Osteoblast (primary cell): ENCODE measurements at regions not wholly inside any gene's neighbourhood (a gene's known extent, or its start where the extent isn't known, plus 50 kb on each side); places are given as distances from the start of the nearest gene placed in this dataset.
A peak's percentile ranks its signal among the peaks of the same experiment; 100 is the strongest.
"Not testable (repeated sequence)": the region's sequence is repeated elsewhere in the genome, so short reads cannot be mapped to it uniquely, and the experiment has no call there.

Experiments used
- DNase-seq: peaks from one replicate; pipeline ENCODE4 v3.0.0; 2011; ENCODE audit warnings: low spot score, mixed read lengths; ENCODE audit not compliant: insufficient read length; ENCODE audit errors: missing footprints
- H2AFZ ChIP-seq: 2 replicates; pipeline ENCODE4 v1.6.0; 2011; ENCODE audit warnings: mild to moderate bottlenecking, low read length
- H3K27ac ChIP-seq: 2 replicates; pipeline ENCODE4 v1.5.1; 2011; ENCODE audit warnings: mild to moderate bottlenecking, low read depth, low read length, moderate library complexity
- H3K27me3 ChIP-seq: 2 replicates; pipeline ENCODE4 v1.6.0; 2012; ENCODE audit warnings: mild to moderate bottlenecking, control low read depth, inconsistent platforms, low read length, moderate library complexity; ENCODE audit not compliant: insufficient read depth
- H3K36me3 ChIP-seq: 2 replicates; pipeline ENCODE4 v1.5.1; 2011; ENCODE audit warnings: mild to moderate bottlenecking, low read length, control low read depth, moderate library complexity; ENCODE audit not compliant: insufficient read depth
- H3K4me1 ChIP-seq: 2 replicates; pipeline ENCODE4 v1.5.1; 2011; ENCODE audit warnings: mild to moderate bottlenecking, low read length, control low read depth, moderate library complexity; ENCODE audit not compliant: insufficient read depth
- H3K4me2 ChIP-seq: 2 replicates; pipeline ENCODE4 v1.6.0; 2011; ENCODE audit warnings: mild to moderate bottlenecking, low read length; ENCODE audit not compliant: insufficient read depth
- H3K4me3 ChIP-seq: fragments of 200-600 bp; sonication (generic); 3 replicates; pipeline ENCODE4 v1.5.1; 2012; ENCODE audit warnings: mild to moderate bottlenecking, low read length, inconsistent platforms; ENCODE audit not compliant: insufficient read depth
- H3K79me2 ChIP-seq: 2 replicates; pipeline ENCODE4 v1.6.0; 2012; ENCODE audit warnings: mild to moderate bottlenecking, low read length, control low read depth, inconsistent platforms; ENCODE audit not compliant: insufficient read depth
- H3K9me3 ChIP-seq: 2 replicates; pipeline ENCODE4 v1.5.1; 2011; ENCODE audit warnings: low read depth, low read length, control low read depth
- H4K20me1 ChIP-seq: 2 replicates; pipeline ENCODE4 v1.6.0; 2012; ENCODE audit warnings: mild to moderate bottlenecking, low read length, control low read depth; ENCODE audit not compliant: insufficient read depth

DNA sequence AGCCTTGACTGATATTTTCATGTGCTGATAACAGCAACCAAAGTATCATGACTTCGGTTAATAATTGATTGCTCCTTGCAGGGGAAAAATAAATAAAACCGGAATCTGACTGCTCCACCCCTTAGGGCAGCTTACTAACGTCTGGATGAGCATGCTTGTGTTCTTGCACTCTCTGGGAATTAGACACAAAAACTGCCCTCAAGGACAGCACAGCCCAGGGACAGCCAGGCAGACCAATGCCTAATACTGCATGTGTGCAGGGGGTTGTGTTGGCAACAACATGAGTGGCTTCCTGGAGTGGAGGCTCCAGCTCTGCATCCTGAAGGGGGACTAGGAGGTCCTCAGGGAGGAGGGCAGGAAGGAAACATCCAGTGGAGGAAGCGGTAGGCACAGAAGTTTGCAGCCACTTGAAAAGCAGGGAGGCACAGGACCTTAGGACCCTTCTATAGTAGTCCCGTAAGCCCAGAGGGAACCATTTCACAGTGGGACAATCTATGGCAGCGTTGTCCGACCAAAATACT lies 205.4 kb upstream of the IRF2BP2 start:
- not testable (repeated sequence) for H3K27ac ChIP-seq, H2AFZ ChIP-seq, H3K27me3 ChIP-seq, H3K4me1 ChIP-seq, H3K36me3 ChIP-seq, H3K4me2 ChIP-seq, DNase-seq, H4K20me1 ChIP-seq, H3K9me3 ChIP-seq, H3K79me2 ChIP-seq, H3K4me3 ChIP-seq

DNA sequence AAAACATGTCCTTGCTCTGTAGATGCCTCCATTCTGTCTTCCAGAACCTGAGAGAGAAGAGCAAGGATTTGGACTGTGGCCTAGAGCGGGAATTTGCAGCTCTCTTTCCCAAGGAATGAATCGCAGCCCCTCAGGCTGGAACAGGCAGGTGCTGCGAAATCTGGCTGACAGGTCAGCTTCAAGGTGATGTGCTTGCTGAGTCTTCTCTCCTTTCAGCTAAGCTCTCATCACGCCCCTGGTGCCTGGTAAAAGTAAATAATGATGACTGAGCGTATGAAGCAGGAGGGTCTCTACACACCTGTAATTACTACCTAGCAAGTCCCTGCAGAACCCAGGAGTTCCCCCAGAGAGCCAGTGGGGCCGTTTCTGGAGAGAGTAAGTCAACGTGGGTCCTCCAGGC lies 204.3 kb upstream of the IRF2BP2 start:
- H3K4me3 ChIP-seq, H3K27ac ChIP-seq, H3K36me3 ChIP-seq, H3K27me3 ChIP-seq, H4K20me1 ChIP-seq, DNase-seq, H2AFZ ChIP-seq, H3K79me2 ChIP-seq, H3K4me2 ChIP-seq, H3K9me3 ChIP-seq: not testable (repeated sequence)
- H3K4me1 ChIP-seq: peaks cover 11% of the 10 kb centered on the region

DNA sequence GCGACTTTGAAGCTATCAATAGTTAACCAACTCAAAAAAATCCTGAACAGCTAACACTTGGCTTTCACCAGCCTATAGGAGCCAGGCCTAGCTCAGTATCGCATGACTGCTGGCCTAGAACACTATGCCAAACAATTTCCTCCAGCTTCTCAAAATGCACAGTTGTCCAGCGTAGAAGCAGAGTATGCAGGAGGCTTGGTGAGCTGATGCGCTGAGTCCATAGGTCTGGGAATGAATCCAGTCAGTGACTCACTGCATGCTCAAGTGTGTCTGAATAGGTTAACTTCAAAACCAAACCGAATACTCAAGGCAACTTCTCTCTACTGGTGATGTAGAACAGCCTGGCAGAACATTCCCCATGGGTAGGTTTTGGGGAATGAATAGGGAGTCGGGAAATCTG lies 201.8 kb upstream of the IRF2BP2 start:
- not testable (repeated sequence) for H4K20me1 ChIP-seq, H3K9me3 ChIP-seq, H2AFZ ChIP-seq, DNase-seq, H3K4me2 ChIP-seq, H3K36me3 ChIP-seq, H3K4me3 ChIP-seq, H3K79me2 ChIP-seq, H3K27me3 ChIP-seq
- peak overlapping the region; percentile 56 for H3K27ac ChIP-seq
- peaks cover 15% of the 10 kb centered on the region for H3K4me1 ChIP-seq

DNA sequence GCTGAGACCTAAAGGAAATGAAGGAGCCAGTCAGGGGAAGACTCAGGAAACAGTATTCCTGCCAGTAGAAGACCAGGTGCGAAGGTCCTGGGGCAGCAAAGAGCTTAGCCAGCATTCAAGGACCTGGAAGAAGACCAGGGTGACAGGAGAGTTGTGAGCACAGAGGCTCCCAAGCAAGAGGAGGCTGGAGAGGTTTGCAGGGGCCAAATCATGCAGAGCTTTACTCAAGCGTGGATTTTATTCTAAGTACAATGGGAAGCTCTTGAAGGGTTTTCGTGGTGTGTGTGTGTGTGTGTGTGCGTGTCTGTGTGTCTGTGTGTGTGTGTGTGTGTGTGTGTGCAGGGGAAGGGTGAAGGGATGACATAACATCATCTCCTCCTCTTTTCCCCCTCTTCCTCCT lies 200.7 kb upstream of the IRF2BP2 start:
- not testable (repeated sequence) for H3K4me3 ChIP-seq, H4K20me1 ChIP-seq, H3K79me2 ChIP-seq, H3K36me3 ChIP-seq, H3K9me3 ChIP-seq, H3K27me3 ChIP-seq, H2AFZ ChIP-seq, DNase-seq, H3K27ac ChIP-seq, H3K4me2 ChIP-seq
- peaks cover 15% of the 10 kb centered on the region for H3K4me1 ChIP-seq

DNA sequence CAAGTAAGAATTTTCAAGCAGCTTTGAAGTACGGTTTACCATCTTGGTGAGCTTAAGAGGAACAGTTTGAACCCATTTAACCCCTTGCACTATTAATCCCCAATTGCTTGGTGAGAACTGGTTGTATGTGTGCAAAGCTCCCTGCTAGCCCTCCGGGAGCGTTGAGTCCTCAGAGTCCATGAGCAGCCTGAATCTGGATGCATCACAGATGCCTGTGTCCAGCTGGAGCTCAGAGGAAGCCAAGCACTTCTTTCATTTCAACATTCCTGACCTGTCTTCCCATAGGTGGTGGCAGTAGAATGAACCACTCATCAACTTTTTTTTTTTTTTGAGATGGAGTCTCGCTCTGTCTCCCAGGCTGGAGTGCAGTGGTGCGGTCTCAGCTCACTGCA lies 199.9 kb upstream of the IRF2BP2 start:
- not testable (repeated sequence) for DNase-seq, H4K20me1 ChIP-seq, H3K9me3 ChIP-seq, H3K36me3 ChIP-seq, H2AFZ ChIP-seq, H3K4me3 ChIP-seq, H3K27me3 ChIP-seq, H3K79me2 ChIP-seq
- H3K4me2 ChIP-seq: peak overlapping the region; percentile 66
- H3K27ac ChIP-seq: peak overlapping the region; percentile 73
- H3K4me1 ChIP-seq: peaks cover 15% of the 10 kb centered on the region

DNA sequence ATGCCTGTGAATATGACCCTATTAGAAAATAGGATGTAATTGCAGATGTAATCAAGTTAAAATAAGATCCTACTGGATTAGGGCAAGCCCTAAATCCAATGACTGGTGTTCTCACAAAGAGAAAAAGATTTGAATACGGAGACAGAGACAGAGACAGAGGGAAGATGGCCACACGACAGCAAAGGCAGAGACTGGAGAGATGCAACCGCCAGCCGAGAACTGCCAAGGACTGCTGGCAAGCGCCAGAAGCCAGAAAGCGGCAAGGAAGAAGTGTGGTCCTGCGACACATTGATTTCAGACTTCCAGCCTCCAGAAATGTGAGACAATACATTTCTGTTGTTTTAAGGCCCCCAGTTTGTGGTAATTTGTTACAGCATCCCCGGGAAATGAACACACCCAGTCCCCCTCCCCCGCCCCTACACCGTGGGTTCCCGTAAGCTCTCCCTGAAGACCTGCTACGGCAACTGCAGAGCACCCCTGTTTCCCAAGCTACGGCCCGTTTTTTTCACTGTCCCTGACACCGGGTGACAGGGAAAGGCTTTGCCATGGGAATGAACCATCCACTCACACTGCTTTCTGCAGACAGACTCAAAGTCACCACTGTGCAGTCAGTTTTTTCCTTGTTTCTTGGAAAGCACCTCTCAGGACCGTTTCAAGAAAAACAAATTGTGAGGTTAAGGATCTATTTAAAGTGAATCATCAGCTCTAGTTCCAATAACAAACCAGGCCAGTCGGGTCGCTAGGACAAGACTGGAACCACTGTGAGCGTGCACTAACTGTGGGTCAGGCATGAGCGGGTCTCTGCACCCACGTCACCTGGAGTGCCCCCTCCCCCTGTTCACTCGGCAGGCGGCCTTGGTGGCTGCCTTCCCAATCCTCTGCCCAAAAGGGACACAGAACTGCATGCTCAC lies 199.2 kb upstream of the IRF2BP2 start:
- not testable (repeated sequence) for H3K27me3 ChIP-seq, H2AFZ ChIP-seq, H3K79me2 ChIP-seq, H3K4me3 ChIP-seq, H4K20me1 ChIP-seq, DNase-seq, H3K36me3 ChIP-seq, H3K9me3 ChIP-seq
- peaks cover 15% of the 10 kb centered on the region for H3K4me1 ChIP-seq
- peak overlapping the region; percentile 66 for H3K4me2 ChIP-seq
- H3K27ac ChIP-seq: peak overlapping the region; percentile 73

DNA sequence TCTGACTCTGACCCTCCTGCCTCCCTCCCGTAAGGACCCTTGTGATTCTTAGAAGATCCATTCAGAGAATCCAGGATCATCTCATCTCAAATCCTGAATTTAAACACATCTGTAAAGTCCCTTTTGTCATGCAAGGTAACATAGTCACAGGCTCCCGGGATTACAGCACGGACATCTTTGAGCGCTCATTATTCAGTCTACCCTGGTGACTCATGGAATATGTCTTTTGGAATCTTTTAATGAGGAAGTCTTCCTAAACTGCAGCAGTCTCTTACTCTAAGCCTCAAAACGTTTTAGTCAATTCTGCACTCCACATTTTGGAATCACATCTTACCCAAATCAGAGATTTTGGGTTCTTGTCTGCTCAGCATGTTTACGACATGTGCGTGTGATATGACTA lies 198.5 kb upstream of the IRF2BP2 start:
- not testable (repeated sequence) for H2AFZ ChIP-seq

DNA sequence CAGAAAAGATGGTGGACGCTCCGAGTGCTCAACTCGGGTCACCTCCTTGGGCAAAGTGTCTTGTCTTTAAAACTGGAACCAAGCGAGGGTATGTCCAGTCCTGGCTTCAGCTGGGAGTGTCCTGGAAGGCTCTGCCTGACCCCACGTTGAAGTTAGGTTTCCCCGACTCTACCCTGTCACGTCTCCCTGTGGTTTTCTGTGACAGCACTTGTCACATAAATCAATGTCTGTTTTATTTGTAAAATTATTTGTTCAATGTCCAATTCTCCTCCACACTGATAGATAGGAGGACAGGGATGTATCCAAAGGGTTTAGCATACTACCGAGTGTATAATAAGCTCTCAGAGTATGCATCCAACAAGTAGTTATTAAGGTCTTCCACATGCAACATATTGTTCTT lies 197.7 kb upstream of the IRF2BP2 start:
- H2AFZ ChIP-seq, H3K4me2 ChIP-seq, H3K27ac ChIP-seq, H3K79me2 ChIP-seq, H3K4me3 ChIP-seq, DNase-seq, H4K20me1 ChIP-seq, H3K9me3 ChIP-seq, H3K36me3 ChIP-seq, H3K27me3 ChIP-seq: not testable (repeated sequence)
- H3K4me1 ChIP-seq: peaks cover 15% of the 10 kb centered on the region

More for the DNA sequence above, 198.5 kb upstream of the IRF2BP2 start:
- not testable (repeated sequence) for H4K20me1 ChIP-seq, DNase-seq, H3K4me3 ChIP-seq, H3K79me2 ChIP-seq, H3K9me3 ChIP-seq, H3K36me3 ChIP-seq, H3K27me3 ChIP-seq
- Histone ChIP-seq H3K4me1 (peaks cover 15% of the 10 kb centered on the region), H3K27ac (peak overlapping the region; percentile 58), H3K4me2 (peak overlapping the region; percentile 48)

DNA sequence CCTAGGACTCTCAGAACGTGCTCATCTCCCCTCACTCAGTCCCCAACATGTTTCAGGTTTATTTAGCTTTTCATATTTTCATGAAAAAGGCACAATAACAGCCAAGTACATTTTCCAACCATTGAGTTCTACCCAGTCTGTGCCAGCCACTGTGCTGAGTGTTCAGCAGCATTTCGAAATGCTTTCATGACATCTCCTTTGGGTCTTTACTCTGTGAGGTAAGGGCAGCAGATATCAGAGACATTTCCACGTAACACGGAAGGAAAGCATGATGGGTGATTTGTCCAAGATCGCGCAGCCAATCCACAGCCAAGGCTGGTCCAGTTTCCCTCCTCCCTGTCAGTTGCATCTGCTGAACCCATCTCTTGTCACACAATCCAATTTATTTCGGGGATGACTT lies 192.6 kb upstream of the IRF2BP2 start:
- DNase-seq, H3K9me3 ChIP-seq, H3K4me1 ChIP-seq, H3K4me3 ChIP-seq, H3K79me2 ChIP-seq, H3K27me3 ChIP-seq, H2AFZ ChIP-seq, H3K4me2 ChIP-seq, H4K20me1 ChIP-seq, H3K36me3 ChIP-seq, H3K27ac ChIP-seq: not testable (repeated sequence)
